ENCODE measurements at regions not wholly inside any gene's neighbourhood (a gene's known extent, or its start where the extent isn't known, plus 50 kb on each side); places are given as distances from the start of the nearest gene placed in this dataset.
"Not testable (repeated sequence)": the region's sequence is repeated elsewhere in the genome, so short reads cannot be mapped to it uniquely, and the experiment has no call there.

DNA sequence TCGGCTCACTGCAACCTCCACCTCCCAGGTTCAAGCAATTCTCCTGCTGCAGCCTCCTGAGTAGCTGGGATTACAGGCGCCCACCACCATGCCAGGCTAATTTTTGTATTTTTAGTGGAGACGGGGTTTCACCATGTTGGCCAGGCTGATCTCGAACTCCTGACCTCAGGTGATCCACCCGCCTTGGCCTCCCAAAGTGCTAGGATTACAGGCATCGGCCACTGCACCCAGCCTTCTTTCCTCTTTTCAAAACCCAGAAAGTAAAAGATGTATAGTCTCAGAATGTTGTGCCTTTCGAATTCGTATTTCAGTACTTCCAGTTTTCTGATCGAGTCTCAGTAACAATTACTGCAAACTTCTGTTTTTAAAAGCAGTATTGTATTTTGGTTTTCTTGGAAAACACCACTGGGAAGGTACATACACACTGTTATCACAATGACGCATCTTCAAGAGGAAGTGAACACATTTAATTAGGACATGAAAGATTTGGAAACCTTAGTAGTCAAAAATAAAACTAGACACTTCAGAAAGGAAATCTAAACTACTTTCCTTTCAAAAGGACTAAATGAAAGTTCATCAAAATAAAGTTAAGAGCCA lies 123.9 kb upstream of the TNFSF4 start:
- TF ChIP-seq POLR2A (IDR thresholded peaks at IDR 0.05) = not testable (repeated sequence)
- TF ChIP-seq, protein P1, sequence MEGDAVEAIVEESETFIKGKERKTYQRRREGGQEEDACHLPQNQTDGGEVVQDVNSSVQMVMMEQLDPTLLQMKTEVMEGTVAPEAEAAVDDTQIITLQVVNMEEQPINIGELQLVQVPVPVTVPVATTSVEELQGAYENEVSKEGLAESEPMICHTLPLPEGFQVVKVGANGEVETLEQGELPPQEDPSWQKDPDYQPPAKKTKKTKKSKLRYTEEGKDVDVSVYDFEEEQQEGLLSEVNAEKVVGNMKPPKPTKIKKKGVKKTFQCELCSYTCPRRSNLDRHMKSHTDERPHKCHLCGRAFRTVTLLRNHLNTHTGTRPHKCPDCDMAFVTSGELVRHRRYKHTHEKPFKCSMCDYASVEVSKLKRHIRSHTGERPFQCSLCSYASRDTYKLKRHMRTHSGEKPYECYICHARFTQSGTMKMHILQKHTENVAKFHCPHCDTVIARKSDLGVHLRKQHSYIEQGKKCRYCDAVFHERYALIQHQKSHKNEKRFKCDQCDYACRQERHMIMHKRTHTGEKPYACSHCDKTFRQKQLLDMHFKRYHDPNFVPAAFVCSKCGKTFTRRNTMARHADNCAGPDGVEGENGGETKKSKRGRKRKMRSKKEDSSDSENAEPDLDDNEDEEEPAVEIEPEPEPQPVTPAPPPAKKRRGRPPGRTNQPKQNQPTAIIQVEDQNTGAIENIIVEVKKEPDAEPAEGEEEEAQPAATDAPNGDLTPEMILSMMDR (IDR thresholded peaks at IDR 0.05) = not testable (repeated sequence)

All from heart left ventricle (tissue), 13 donors.